ENCODE measurements at regions not wholly inside any gene's neighbourhood (a gene's known extent, or its start where the extent isn't known, plus 50 kb on each side); places are given as distances from the start of the nearest gene placed in this dataset.
"Not testable (repeated sequence)": the region's sequence is repeated elsewhere in the genome, so short reads cannot be mapped to it uniquely, and the experiment has no call there.

DNA sequence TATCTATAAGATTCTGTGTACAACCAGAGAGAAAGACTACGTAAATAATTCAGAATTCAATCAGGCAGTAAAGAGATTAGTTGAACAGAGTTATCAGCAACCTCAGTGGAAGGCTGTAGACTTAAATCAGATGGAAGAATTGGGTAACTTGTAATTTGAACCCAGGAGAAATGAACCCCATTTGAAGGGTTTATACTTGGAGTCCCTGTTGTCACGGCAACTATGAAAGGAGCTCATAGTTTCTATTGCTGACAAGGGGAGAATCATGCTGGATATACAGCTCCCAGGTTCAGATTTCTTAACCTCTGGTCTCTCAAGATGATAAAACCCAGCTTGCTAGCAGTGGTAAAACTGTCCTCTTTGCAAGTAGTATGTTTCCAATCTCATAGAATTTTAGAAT lies 54.4 kb upstream of the BMP4 start:
- in situ Hi-C loops (cut with HindIII; ENCODE audit: low sequenced_read_pairs) = no loop called here
- no peak for DNase-seq (ENCODE audit: low read depth)

GRCh38 chr14:54023027-54023426 lies 66.4 kb upstream of the BMP4 start:
- TF ChIP-seq, protein P1, sequence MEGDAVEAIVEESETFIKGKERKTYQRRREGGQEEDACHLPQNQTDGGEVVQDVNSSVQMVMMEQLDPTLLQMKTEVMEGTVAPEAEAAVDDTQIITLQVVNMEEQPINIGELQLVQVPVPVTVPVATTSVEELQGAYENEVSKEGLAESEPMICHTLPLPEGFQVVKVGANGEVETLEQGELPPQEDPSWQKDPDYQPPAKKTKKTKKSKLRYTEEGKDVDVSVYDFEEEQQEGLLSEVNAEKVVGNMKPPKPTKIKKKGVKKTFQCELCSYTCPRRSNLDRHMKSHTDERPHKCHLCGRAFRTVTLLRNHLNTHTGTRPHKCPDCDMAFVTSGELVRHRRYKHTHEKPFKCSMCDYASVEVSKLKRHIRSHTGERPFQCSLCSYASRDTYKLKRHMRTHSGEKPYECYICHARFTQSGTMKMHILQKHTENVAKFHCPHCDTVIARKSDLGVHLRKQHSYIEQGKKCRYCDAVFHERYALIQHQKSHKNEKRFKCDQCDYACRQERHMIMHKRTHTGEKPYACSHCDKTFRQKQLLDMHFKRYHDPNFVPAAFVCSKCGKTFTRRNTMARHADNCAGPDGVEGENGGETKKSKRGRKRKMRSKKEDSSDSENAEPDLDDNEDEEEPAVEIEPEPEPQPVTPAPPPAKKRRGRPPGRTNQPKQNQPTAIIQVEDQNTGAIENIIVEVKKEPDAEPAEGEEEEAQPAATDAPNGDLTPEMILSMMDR (IDR thresholded peaks at IDR 0.05; ENCODE audit: low read depth, low read length, missing control alignments) = no peak
- in situ Hi-C loops (cut with HindIII; ENCODE audit: low sequenced_read_pairs) = no loop called here

More for the DNA sequence above, 54.4 kb upstream of the BMP4 start:
- TF ChIP-seq, protein P1 (IDR thresholded peaks at IDR 0.05; ENCODE audit: low read depth, low read length, missing control alignments) = no peak
- no peak overlapping the region for H3K4me3 ChIP-seq (ENCODE audit: low read depth, low read length)

GRCh38 chr14:54025661-54026060 lies 69.0 kb upstream of the BMP4 start:
- in situ Hi-C loops (cut with HindIII; ENCODE audit: low sequenced_read_pairs) = no loop called here
- TF ChIP-seq, protein P1 (IDR thresholded peaks at IDR 0.05; ENCODE audit: low read depth, low read length, missing control alignments) = peak; percentile 32
- H3K4me3 ChIP-seq (ENCODE audit: low read depth, low read length) = no peak overlapping the region
- no peak for DNase-seq (ENCODE audit: low read depth)

More at GRCh38 chr14:54023027-54023426, 66.4 kb upstream of the BMP4 start:
- H3K4me3 ChIP-seq (ENCODE audit: low read depth, low read length) = no peak overlapping the region
- no peak for DNase-seq (ENCODE audit: low read depth)

DNA sequence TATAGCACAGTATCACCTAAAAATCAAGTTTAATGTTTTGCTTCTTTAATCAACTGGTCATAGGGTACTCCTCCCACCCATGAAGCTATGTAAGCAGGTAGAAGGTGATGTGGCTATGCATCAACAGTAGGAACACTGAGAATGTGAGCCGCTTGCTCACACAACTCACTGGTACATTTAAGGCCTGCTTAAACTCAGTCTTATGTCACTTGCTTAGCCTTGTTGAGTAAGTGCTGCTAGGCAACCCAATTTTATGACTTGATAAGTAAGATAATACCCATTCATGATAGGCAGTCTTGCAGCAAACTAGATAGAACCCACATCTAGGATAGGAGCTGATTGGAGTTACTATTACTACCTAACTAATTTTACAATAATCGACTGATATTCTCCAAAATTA lies 70.0 kb upstream of the BMP4 start:
- no peak for DNase-seq (ENCODE audit: low read depth)
- in situ Hi-C loops (cut with HindIII; ENCODE audit: low sequenced_read_pairs) = no loop called here
- TF ChIP-seq, protein P1 (IDR thresholded peaks at IDR 0.05; ENCODE audit: low read depth, low read length, missing control alignments) = no peak

DNA sequence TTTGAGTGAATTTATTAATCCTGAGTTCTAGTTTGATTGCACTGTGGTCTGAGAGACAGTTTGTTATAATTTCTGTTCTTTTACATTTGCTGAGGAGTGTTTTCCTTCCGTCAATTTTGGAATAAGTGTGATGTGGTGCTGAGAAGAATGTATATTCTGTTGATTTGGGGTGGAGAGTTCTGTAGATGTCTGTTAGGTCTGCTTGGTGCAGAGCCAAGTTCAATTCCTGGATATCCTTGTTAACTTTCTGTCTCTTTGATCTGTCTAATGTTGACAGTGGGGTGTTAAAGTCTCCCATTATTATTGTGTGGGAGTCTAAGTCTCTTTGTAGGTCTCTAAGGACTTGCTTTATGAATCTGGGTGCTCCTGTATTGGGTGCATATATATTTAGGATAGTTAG lies 74.4 kb upstream of the BMP4 start:
- H3K4me3 ChIP-seq (ENCODE audit: low read depth, low read length); in situ Hi-C loops (cut with HindIII; ENCODE audit: low sequenced_read_pairs); DNase-seq (ENCODE audit: low read depth): not testable (repeated sequence)

More for the DNA sequence above, 70.0 kb upstream of the BMP4 start:
- H3K4me3 ChIP-seq (ENCODE audit: low read depth, low read length) = no peak overlapping the region

DNA sequence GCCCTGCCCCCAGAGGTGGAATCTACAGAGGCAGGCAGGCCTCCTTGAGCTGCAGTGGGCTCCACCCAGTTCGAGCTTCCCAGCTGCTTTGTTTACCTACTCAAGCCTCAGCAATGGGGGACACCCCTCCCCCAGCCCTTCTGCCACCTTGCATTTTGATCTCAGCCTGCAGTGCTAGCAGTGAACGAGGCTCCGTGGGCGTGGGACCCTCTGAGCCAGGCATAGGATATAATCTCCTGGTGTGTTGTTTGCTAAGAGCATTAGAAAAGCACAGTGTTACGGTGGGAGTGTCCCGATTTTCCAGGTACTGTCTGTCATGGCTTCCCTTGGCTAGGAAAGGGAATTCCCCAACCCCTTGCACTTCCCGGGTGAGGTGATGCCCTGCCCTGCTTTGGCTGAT lies 76.7 kb upstream of the BMP4 start:
- H3K4me3 ChIP-seq (ENCODE audit: low read depth, low read length); in situ Hi-C loops (cut with HindIII; ENCODE audit: low sequenced_read_pairs); DNase-seq (ENCODE audit: low read depth): not testable (repeated sequence)

GRCh38 chr14:54038724-54039123 lies 82.1 kb upstream of the BMP4 start:
- H3K4me3 ChIP-seq (ENCODE audit: low read depth, low read length) = no peak overlapping the region
- TF ChIP-seq, protein P1 (IDR thresholded peaks at IDR 0.05; ENCODE audit: low read depth, low read length, missing control alignments) = no peak
- no peak for DNase-seq (ENCODE audit: low read depth)
- in situ Hi-C loops (cut with HindIII; ENCODE audit: low sequenced_read_pairs) = no loop called here

GRCh38 chr14:54039311-54039710 lies 82.7 kb upstream of the BMP4 start:
- H3K4me3 ChIP-seq (ENCODE audit: low read depth, low read length) = no peak overlapping the region
- TF ChIP-seq, protein P1 (IDR thresholded peaks at IDR 0.05; ENCODE audit: low read depth, low read length, missing control alignments) = no peak
- DNase-seq (ENCODE audit: low read depth) = no peak
- in situ Hi-C loops (cut with HindIII; ENCODE audit: low sequenced_read_pairs) = no loop called here

Measured in astrocyte of the cerebellum (primary cell).